Esophagus squamous epithelium (tissue), 5 donors: ENCODE measurements at regions not wholly inside any gene's neighbourhood (a gene's known extent, or its start where the extent isn't known, plus 50 kb on each side); places are given as distances from the start of the nearest gene placed in this dataset.

Experiments
- DNase-seq: peaks from one replicate; lab custom pipeline; 2025; lab: John Stamatoyannopoulos, UW
- H3K27ac ChIP-seq, 4 donors: fragments of 200-600 bp; sonication (generic); one replicate each; pipeline ENCODE4 v1.5.1; 2016 to 2019; ENCODE audit warnings: mild to moderate bottlenecking in 1 of 4
- H3K27me3 ChIP-seq, 4 donors: fragments of 200-600 bp; sonication (generic); 1 replicate in 3 of 4; 2 replicates in 1 of 4; pipeline versions ENCODE4 v1.5.1 to v1.6.0; 2017 to 2021; ENCODE audit warnings: antibody characterized with exemption in 1 of 4
- H3K36me3 ChIP-seq, 3 donors: fragments of 200-600 bp; sonication (generic); one replicate each; pipeline ENCODE4 v1.5.1; 2016 to 2019
- H3K4me1 ChIP-seq, 3 donors: fragments of 200-600 bp; sonication (generic); one replicate each; pipeline ENCODE4 v1.5.1; 2017 to 2019
- H3K4me3 ChIP-seq, 4 donors: fragments of 200-600 bp; sonication (generic); 1 replicate in 3 of 4; 2 replicates in 1 of 4; pipeline ENCODE4 v1.5.1; 2016 to 2019; ENCODE audit warnings: mild to moderate bottlenecking in 2 of 4, moderate library complexity in 1 of 4
- H3K9me3 ChIP-seq, 3 donors: fragments of 200-600 bp; sonication (generic); one replicate each; pipeline ENCODE4 v1.5.1; 2016 to 2019
- POLR2A ChIP-seq, 4 donors: fragments of 450-650 bp; IDR thresholded peaks; one replicate each; pipeline ENCODE4 v1.6.1; 2017; ENCODE audit warnings: antibody characterized with exemption in 4 of 4, mild to moderate bottlenecking in 4 of 4, moderate library complexity in 3 of 4
- WGBS, 2 donors: methylation state at CpG; one replicate each; pipeline ENCODE4 v1.1.5; 2018; 5-methylcytosine and 5-hydroxymethylcytosine counted together
- intact Hi-C: fragments of 100-400 bp; cut with DNase I; formaldehyde crosslinking; loops from one replicate; pipeline ENCODE4 v1.15.0; 2022
- TF ChIP-seq, protein P1 (sequence below), 6 experiments: fragments of 450-650 bp in 4 of 6; fragments of 200-600 bp in 2 of 6; sonication (generic) in 2 of 6; IDR thresholded peaks; one replicate each; pipeline ENCODE4 v1.5.1; 2016 to 2019; ENCODE audit warnings: antibody characterized with exemption in 6 of 6, mild to moderate bottlenecking in 4 of 6, moderate library complexity in 4 of 6
- donor health status: DM: yes; HTN: yes; CAD: no.

- Histone ChIP-seq H3K9me3 (peaks cover 0 to 4% (median 0%) of the 10 kb centered on the region in 3 donors), H3K27ac (no peak overlapping the region), H3K27me3 (no peaks in the 10 kb centered on the region), H3K4me3 (no peak overlapping the region), H3K36me3 (no peaks in the 10 kb centered on the region), H3K4me1 (no peaks in the 10 kb centered on the region)
- whole genome bisulfite sequencing, 2 donors, result 21 to 29% methylated on average over 2 of the region's 2 CpGs
- intact Hi-C loops, result no loop called here
- DNase-seq, result no peak
- TF ChIP-seq, protein P1, sequence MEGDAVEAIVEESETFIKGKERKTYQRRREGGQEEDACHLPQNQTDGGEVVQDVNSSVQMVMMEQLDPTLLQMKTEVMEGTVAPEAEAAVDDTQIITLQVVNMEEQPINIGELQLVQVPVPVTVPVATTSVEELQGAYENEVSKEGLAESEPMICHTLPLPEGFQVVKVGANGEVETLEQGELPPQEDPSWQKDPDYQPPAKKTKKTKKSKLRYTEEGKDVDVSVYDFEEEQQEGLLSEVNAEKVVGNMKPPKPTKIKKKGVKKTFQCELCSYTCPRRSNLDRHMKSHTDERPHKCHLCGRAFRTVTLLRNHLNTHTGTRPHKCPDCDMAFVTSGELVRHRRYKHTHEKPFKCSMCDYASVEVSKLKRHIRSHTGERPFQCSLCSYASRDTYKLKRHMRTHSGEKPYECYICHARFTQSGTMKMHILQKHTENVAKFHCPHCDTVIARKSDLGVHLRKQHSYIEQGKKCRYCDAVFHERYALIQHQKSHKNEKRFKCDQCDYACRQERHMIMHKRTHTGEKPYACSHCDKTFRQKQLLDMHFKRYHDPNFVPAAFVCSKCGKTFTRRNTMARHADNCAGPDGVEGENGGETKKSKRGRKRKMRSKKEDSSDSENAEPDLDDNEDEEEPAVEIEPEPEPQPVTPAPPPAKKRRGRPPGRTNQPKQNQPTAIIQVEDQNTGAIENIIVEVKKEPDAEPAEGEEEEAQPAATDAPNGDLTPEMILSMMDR (IDR thresholded peaks at IDR 0.05), result no peak
- no peak for TF ChIP-seq POLR2A (IDR thresholded peaks at IDR 0.05)
These were observed 335.7 kb upstream of the NCAM2 start for GRCh38 chr21:20662514-20662913.

DNA sequence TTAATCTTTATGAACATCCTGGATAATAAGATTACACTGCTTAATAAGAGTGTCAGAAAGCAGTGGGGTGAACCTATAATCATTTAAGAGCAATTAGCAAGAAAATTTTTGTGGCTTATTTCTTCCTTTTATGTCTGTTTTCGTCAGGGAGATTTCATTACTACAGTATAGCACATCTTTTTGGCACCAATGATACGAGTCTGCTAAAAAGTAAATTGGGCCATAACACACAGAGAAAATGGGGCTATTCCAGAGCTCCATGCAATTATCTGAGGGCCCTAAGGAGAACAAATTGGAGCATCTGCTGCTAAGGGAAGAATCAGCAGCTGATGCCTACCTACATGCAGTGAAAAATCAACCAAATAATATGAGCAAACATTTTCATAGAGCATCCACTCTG, 330.3 kb upstream of the NCAM2 start:
- Histone ChIP-seq H3K36me3 (no peaks in the 10 kb centered on the region), H3K4me3 (no peak overlapping the region), H3K27ac (no peak overlapping the region), H3K4me1 (no peaks in the 10 kb centered on the region), H3K27me3 (no peaks in the 10 kb centered on the region), H3K9me3 (peaks cover 0 to 5% (median 0%) of the 10 kb centered on the region in 3 donors)
- WGBS, 2 donors, result 67 to 73% methylated on average over 2 of the region's 2 CpGs
- no peak for DNase-seq
- no peak for TF ChIP-seq POLR2A (IDR thresholded peaks at IDR 0.05)
- TF ChIP-seq, protein P1 (IDR thresholded peaks at IDR 0.05), result no peak
- intact Hi-C loops, result no loop called here

GRCh38 chr21:20685475-20685874, 312.7 kb upstream of the NCAM2 start:
- Histone ChIP-seq H3K27me3 (no peaks in the 10 kb centered on the region), H3K36me3 (no peaks in the 10 kb centered on the region), H3K27ac (no peak overlapping the region), H3K4me1 (no peaks in the 10 kb centered on the region), H3K9me3 (peaks cover 0 to 4% (median 0%) of the 10 kb centered on the region in 3 donors), H3K4me3 (no peak overlapping the region)
- WGBS, 2 donors, result 76 to 85% methylated on average over 1 of the region's 1 CpG
- no peak for DNase-seq
- intact Hi-C loops, result no loop called here
- TF ChIP-seq POLR2A (IDR thresholded peaks at IDR 0.05), result no peak
- TF ChIP-seq, protein P1 (IDR thresholded peaks at IDR 0.05), result no peak

GRCh38 chr21:20698585-20698984, 299.6 kb upstream of the NCAM2 start:
- H3K9me3 ChIP-seq, result peaks cover 0 to 12% (median 3%) of the 10 kb centered on the region in 3 donors
- H3K27ac ChIP-seq, result no peak overlapping the region
- H3K4me1 ChIP-seq, result no peaks in the 10 kb centered on the region
- H3K4me3 ChIP-seq, result no peak overlapping the region
- no peak for TF ChIP-seq POLR2A (IDR thresholded peaks at IDR 0.05)
- TF ChIP-seq, protein P1 (IDR thresholded peaks at IDR 0.05), result no peak
- intact Hi-C loops, result no loop called here
- no peak for DNase-seq
- WGBS, 2 donors, result 45 to 70% methylated on average over 1 of the region's 1 CpG
- no peaks in the 10 kb centered on the region for H3K27me3 ChIP-seq
- no peaks in the 10 kb centered on the region for H3K36me3 ChIP-seq

- Histone ChIP-seq H3K27ac (no peak overlapping the region), H3K4me3 (no peak overlapping the region), H3K4me1 (no peaks in the 10 kb centered on the region), H3K36me3 (no peaks in the 10 kb centered on the region), H3K27me3 (no peaks in the 10 kb centered on the region), H3K9me3 (peaks cover 0 to 12% (median 3%) of the 10 kb centered on the region in 3 donors)
- 60 to 75% methylated on average over 4 to 6 of the region's 6 CpGs for WGBS, 2 donors
- intact Hi-C loops, result no loop called here
- DNase-seq, result no peak
- no peak for TF ChIP-seq POLR2A (IDR thresholded peaks at IDR 0.05)
- TF ChIP-seq, protein P1 (IDR thresholded peaks at IDR 0.05), result no peak
These were observed 297.0 kb upstream of the NCAM2 start for GRCh38 chr21:20701235-20701634.
